ENCODE measurements at regions not wholly inside any gene's neighbourhood (a gene's known extent, or its start where the extent isn't known, plus 50 kb on each side); places are given as distances from the start of the nearest gene placed in this dataset.
"Not testable (repeated sequence)": the region's sequence is repeated elsewhere in the genome, so short reads cannot be mapped to it uniquely, and the experiment has no call there.

DNA sequence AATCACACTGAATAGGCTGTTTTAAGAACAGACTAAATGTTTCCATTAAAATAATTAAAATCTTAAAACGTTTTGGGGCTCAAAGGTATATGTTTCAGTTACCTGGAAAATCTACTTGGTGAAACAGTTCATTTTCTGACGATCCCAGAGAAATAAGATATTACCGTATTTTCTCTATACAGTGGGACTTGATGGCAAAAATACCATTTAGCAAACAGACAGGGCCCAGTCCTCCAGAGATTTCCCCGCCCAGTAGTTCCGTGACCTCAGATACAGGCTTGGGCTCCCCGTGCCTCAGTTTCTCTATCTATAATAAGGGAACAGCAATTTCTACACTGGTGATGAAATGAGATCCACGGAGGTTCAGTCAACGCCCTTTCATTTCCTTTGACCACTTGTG, 304.4 kb downstream of the VRK1 start:
- H3K9me3 Mint-ChIP-seq = no peaks in the 10 kb centered on the region
- H3K27me3 Mint-ChIP-seq (ENCODE audit: low read depth) = peaks cover 3% of the 10 kb centered on the region
- no peak overlapping the region for H3K27ac Mint-ChIP-seq
- no peaks in the 10 kb centered on the region for H3K4me1 Mint-ChIP-seq (ENCODE audit: low read depth)
- H3K36me3 Mint-ChIP-seq (ENCODE audit: low read depth) = no peaks in the 10 kb centered on the region
- H3K4me3 Mint-ChIP-seq = no peak overlapping the region

DNA sequence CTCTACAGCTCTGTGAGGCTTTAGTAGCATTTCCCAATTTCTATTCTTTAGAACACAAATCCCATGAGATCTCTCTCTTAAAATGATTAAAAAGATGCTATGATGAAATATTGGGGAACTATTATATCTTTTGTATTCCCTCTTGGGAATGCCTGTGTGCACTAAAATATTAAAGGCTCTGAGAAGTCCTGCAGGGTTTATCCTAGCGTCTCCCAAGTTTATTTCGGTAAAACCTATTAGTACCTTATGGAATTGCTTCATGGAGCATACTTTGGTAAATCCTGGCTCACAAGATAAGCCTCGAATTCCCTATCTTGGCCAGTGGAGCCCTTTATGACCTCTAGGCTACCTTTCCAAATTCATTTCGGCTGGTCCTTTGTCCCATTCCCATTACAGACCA, 306.8 kb downstream of the VRK1 start:
- Mint-ChIP-seq H3K4me3 (no peak overlapping the region), H3K27ac (no peak overlapping the region), H3K4me1 (ENCODE audit: low read depth) (no peaks in the 10 kb centered on the region), H3K27me3 (ENCODE audit: low read depth) (peaks cover 3% of the 10 kb centered on the region), H3K36me3 (ENCODE audit: low read depth) (no peaks in the 10 kb centered on the region), H3K9me3 (peaks cover 12% of the 10 kb centered on the region)

DNA sequence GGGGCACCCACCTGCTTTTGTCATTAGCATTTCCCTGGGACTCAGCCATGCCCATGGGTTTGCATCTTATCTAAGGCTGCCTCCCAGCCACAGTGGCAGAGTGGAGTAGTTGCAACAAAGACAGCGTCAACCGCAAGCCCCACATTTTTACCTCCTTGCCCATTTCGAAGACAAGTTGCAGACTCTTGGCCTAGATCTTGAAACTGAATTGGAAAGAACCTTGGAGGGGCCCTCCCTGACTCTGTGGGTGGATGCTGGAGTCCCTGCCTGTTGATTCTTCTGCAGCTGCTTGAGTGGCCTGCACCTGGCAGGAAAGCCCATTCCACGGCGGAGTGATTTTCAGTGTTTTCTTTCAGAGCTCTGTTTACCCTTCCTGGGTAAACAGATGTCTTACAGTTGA, 309.0 kb downstream of the VRK1 start:
- peaks cover 17% of the 10 kb centered on the region for H3K9me3 Mint-ChIP-seq
- H3K4me1 Mint-ChIP-seq (ENCODE audit: low read depth) = no peaks in the 10 kb centered on the region
- H3K27me3 Mint-ChIP-seq (ENCODE audit: low read depth) = peaks cover 3% of the 10 kb centered on the region
- H3K36me3 Mint-ChIP-seq (ENCODE audit: low read depth) = peaks cover 2% of the 10 kb centered on the region
- H3K4me3 Mint-ChIP-seq = no peak overlapping the region
- H3K27ac Mint-ChIP-seq = no peak overlapping the region

DNA sequence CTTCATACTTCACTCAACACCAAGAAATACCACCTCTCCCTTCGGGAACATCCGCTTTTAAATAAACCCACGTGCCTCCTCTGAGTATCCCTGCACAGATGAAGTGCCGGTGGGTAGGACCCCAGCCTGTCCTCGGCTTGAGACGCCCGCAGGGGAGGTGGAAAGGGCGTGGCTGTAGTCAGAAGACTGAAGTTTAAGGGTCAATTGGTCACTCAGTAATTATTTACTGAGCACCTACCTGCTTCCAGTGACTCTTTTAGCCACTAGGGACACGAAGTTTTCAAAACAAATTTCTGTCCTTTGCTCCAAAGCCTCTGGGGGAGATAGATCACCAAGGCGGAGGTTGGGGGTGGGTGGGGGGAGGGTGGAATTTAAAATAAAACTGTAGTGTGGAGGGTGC, 309.4 kb downstream of the VRK1 start:
- Mint-ChIP-seq H3K4me3 (no peak overlapping the region), H3K36me3 (ENCODE audit: low read depth) (peaks cover 2% of the 10 kb centered on the region), H3K4me1 (ENCODE audit: low read depth) (no peaks in the 10 kb centered on the region), H3K9me3 (peaks cover 17% of the 10 kb centered on the region), H3K27ac (no peak overlapping the region), H3K27me3 (ENCODE audit: low read depth) (peaks cover 3% of the 10 kb centered on the region)

DNA sequence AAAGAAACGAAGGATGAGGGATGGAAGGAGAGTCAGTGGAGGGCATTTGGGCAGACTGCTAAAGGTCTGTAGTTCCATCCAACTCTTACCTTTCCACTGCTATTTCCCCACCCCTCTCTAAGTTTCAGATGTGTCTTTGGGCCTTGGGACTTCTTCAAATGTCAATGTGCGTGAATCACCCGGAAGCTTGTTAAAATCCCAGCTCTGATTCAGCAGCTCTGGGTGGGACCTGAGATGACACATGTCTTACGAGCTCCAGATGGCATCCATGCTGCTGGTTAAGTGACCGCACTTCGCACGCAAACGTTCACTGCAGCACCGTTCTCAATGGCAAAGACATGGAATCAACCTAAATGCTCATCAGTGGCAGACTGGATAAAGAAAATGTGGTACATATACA, 309.9 kb downstream of the VRK1 start:
- Mint-ChIP-seq H3K27me3 (ENCODE audit: low read depth) (peaks cover 3% of the 10 kb centered on the region), H3K36me3 (ENCODE audit: low read depth) (peaks cover 2% of the 10 kb centered on the region), H3K4me3 (no peak overlapping the region), H3K27ac (no peak overlapping the region), H3K4me1 (ENCODE audit: low read depth) (no peaks in the 10 kb centered on the region), H3K9me3 (peaks cover 17% of the 10 kb centered on the region)

DNA sequence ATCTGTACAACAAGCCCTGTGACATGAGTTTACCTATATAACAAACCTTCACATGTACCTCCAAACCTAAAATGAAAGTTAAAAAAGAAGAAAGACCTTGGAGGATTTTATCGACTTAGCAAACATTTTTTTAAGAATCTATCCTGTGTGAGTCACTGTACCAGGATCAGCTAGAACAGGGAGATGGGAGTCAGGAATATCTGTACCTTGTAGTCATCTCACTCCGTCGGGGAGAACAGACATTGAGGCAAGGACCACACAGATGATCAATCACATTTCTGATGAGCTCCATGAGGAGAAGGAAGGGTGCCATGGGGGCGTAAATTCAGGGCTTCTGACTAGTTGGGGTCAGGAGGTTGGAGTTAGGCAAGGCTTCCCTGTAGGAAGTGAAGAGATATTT, 310.6 kb downstream of the VRK1 start:
- H3K9me3 Mint-ChIP-seq = peaks cover 17% of the 10 kb centered on the region
- H3K4me1 Mint-ChIP-seq (ENCODE audit: low read depth) = no peaks in the 10 kb centered on the region
- no peak overlapping the region for H3K27ac Mint-ChIP-seq
- no peak overlapping the region for H3K4me3 Mint-ChIP-seq
- H3K27me3 Mint-ChIP-seq (ENCODE audit: low read depth) = peaks cover 3% of the 10 kb centered on the region
- H3K36me3 Mint-ChIP-seq (ENCODE audit: low read depth) = peaks cover 2% of the 10 kb centered on the region

DNA sequence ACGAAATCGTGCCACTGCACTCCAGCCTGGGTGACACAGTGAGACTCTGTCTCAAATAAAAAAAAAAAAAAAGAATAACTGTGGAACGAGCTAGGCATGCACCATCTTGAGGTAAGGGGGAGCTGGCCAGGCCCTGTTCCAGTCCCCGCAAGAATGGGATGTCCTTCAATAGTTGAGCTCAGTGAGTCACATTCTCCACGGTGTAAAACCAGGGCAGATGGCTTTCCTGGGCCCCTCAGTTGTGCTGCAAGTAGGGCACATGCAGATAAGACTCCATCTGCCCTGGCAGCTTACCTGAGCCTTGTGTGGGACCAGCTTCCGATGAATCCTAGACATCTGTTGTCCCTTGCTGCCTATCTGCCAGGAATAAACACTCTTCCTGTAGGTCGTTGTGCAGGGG, 312.1 kb downstream of the VRK1 start:
- no peaks in the 10 kb centered on the region for H3K4me1 Mint-ChIP-seq (ENCODE audit: low read depth)
- peaks cover 2% of the 10 kb centered on the region for H3K36me3 Mint-ChIP-seq (ENCODE audit: low read depth)
- H3K27me3 Mint-ChIP-seq (ENCODE audit: low read depth) = peaks cover 3% of the 10 kb centered on the region
- H3K9me3 Mint-ChIP-seq = peaks cover 17% of the 10 kb centered on the region
- H3K27ac Mint-ChIP-seq = no peak overlapping the region
- H3K4me3 Mint-ChIP-seq = no peak overlapping the region

DNA sequence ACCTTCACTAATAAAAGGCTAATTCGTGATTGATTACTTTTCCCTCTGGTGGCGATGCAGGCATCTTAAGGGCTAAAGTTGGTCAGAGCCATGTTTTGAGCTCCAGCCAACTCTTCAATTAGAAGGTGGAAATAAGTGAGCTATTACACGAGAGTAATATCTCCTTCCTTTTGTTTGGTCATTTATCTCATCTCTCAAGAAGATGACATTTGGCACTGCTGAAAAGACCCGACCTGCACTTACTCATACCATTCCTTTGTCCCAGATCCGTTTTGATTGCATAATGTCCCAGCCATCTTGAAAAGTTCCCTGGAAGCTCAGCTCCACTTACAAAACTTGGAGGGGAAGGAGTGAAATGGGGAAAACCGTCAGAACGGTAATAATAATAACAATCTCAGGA, 316.2 kb downstream of the VRK1 start:
- Mint-ChIP-seq H3K36me3 (ENCODE audit: low read depth) (peaks cover 2% of the 10 kb centered on the region), H3K4me3 (no peak overlapping the region), H3K27ac (no peak overlapping the region), H3K9me3 (peaks cover 10% of the 10 kb centered on the region), H3K27me3 (ENCODE audit: low read depth) (no peaks in the 10 kb centered on the region), H3K4me1 (ENCODE audit: low read depth) (peaks cover 5% of the 10 kb centered on the region)

DNA sequence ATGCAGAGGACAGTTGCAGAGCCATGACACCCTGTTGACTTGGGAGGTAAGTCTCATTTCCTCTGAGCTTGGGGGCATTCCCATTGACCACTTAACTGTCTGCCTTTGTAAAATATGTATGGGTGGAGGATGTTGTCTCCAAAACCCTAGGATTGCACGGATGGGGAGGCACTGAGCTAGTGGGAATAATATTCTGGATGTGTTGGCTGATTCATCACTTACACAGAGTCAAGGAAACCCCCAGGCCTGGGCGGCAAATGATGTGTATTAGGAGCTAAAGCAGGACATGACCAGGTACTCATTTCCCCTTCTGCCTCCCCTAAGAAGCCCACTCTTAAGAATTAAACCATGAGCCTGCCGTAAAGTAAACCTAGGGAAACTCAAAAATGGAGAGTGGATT, 319.4 kb downstream of the VRK1 start:
- Mint-ChIP-seq H3K9me3 (no peaks in the 10 kb centered on the region), H3K36me3 (ENCODE audit: low read depth) (no peaks in the 10 kb centered on the region), H3K4me3 (no peak overlapping the region), H3K4me1 (ENCODE audit: low read depth) (peaks cover 25% of the 10 kb centered on the region), H3K27me3 (ENCODE audit: low read depth) (no peaks in the 10 kb centered on the region), H3K27ac (no peak overlapping the region)

DNA sequence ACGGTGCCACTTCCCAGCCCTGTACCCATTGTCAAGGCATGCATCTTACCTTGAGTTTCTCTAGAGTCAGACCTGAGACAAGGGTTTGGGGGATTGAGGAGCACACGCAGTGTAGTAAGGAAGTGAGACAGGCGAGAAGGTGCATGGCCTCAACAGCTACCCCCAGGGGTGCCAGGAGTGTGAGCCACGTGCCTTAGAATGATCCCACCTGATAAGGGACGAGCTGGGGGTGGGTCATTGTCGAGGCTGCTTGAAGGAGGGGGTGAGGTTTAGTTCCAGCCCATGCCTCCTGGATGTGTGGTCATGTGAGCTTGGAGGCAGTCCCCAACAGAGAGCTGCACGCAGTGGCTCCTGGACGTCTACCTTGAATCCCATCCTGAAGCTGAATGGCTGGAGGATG, 320.5 kb downstream of the VRK1 start:
- Mint-ChIP-seq H3K4me3 (no peak overlapping the region), H3K36me3 (ENCODE audit: low read depth) (no peaks in the 10 kb centered on the region), H3K27ac (no peak overlapping the region), H3K27me3 (ENCODE audit: low read depth) (no peaks in the 10 kb centered on the region), H3K4me1 (ENCODE audit: low read depth) (peaks cover 32% of the 10 kb centered on the region), H3K9me3 (no peaks in the 10 kb centered on the region)

DNA sequence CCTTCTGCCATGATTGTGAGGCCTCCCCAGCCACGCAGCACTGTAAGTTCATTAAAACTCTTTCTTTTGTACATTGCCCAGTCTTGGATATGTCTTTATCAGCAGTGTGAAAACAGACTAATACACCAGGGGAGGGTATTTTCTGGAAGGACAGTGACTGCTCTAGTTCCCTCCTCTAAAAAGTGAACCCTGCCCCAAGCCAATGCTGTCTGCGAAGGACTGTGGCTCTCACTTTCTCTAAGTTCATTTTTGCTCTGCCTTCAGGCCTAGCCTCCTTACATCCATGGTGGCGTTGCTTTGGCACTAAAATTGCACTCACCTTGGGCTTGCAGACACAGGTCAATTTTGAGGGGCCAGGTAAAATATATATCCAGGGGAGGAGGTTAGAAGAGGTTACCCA, 323.0 kb downstream of the VRK1 start:
- Mint-ChIP-seq H3K36me3 (ENCODE audit: low read depth) (no peaks in the 10 kb centered on the region), H3K9me3 (no peaks in the 10 kb centered on the region), H3K4me3 (peak overlapping the region; percentile 49), H3K4me1 (ENCODE audit: low read depth) (peaks cover 32% of the 10 kb centered on the region), H3K27ac (peak overlapping the region; percentile 91), H3K27me3 (ENCODE audit: low read depth) (no peaks in the 10 kb centered on the region)

DNA sequence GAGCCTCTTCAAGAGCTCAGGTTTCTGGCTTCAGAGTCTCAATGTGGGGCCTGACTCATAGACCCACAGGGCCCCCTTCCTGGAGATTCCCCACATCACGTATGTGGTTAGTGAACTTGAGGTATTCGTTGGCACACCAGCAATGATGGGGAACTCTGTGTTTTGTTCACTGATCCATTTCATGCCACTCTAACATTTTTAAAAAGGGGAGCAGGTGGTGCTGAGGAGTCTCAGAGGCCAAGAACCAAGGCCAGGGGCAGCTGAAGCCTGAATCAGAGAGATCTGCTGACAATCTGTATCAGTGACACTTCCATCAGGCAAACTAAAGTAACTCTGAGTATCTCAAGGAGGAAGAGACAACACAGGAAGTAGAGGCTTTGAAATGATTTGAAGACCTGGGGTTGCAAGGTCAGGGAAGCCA, 323.4 kb downstream of the VRK1 start:
- Mint-ChIP-seq H3K36me3 (ENCODE audit: low read depth) (no peaks in the 10 kb centered on the region), H3K27ac (peak overlapping the region; percentile 91), H3K4me3 (peak overlapping the region; percentile 49), H3K27me3 (ENCODE audit: low read depth) (no peaks in the 10 kb centered on the region), H3K9me3 (no peaks in the 10 kb centered on the region), H3K4me1 (ENCODE audit: low read depth) (peaks cover 32% of the 10 kb centered on the region)

DNA sequence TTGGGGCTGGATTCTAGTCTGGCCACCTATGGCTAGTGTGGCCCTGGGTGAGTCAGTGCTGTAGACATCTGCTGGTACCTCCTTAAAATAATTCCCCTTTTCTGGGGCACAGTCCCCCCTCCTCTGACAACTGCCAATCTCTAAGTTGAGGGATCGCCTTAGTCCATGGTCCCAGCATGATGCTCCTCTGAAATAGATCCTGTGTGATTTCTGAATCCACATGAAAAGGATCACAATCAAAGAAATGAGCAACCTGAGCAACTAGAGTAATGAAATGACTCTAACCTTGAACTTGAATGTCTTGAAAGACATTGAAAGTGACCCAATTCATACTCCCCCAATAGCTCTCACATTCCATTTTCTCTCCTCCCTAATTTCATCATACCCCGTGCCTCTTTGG, 332.5 kb downstream of the VRK1 start:
- no peak overlapping the region for H3K27ac Mint-ChIP-seq
- no peaks in the 10 kb centered on the region for H3K27me3 Mint-ChIP-seq (ENCODE audit: low read depth)
- peaks cover 13% of the 10 kb centered on the region for H3K9me3 Mint-ChIP-seq
- no peak overlapping the region for H3K4me3 Mint-ChIP-seq
- H3K36me3 Mint-ChIP-seq (ENCODE audit: low read depth) = no peaks in the 10 kb centered on the region
- no peaks in the 10 kb centered on the region for H3K4me1 Mint-ChIP-seq (ENCODE audit: low read depth)

DNA sequence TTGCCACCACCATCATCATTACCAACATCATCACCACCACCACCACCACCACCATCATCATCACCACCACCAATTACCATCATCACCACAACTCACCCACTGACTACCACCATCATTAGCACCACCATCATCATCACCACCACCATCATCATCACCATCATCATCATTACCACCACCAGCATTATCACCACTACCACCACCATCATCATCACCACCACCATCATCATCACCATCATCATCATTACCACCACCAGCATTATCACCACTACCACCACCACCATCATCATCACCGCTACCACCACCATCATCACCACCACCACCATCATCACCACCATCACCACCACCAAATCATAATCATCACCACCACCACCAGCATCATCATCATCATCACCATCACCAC, 338.7 kb downstream of the VRK1 start:
- not testable (repeated sequence) for H3K27me3 Mint-ChIP-seq (ENCODE audit: low read depth); H3K27ac Mint-ChIP-seq; H3K4me3 Mint-ChIP-seq; H3K4me1 Mint-ChIP-seq (ENCODE audit: low read depth); H3K36me3 Mint-ChIP-seq (ENCODE audit: low read depth)
- peaks cover 33% of the 10 kb centered on the region for H3K9me3 Mint-ChIP-seq

DNA sequence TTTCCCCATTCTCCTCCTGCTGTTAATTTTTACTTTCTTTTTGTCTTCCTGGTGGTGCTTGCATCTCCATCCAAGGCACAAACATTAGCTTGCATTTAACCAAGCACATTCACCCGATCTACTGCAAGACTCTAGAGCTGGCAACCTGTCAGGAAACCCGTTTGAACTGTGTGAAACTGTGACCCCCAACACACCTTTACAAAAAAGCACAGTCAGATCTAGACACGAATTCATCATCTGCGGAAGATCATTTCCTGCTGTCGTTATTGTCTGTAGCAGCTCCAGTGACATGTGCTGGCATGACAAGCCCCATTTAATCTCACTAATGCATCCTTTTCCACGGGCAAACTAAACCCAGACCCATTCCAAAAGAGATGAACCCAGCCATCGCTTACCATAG, 340.5 kb downstream of the VRK1 start:
- Mint-ChIP-seq H3K27ac (peak overlapping the region; percentile 13), H3K4me3 (peak overlapping the region; percentile 57), H3K27me3 (ENCODE audit: low read depth) (no peaks in the 10 kb centered on the region), H3K4me1 (ENCODE audit: low read depth) (peaks cover 9% of the 10 kb centered on the region), H3K9me3 (peaks cover 28% of the 10 kb centered on the region), H3K36me3 (ENCODE audit: low read depth) (peaks cover 3% of the 10 kb centered on the region)

DNA sequence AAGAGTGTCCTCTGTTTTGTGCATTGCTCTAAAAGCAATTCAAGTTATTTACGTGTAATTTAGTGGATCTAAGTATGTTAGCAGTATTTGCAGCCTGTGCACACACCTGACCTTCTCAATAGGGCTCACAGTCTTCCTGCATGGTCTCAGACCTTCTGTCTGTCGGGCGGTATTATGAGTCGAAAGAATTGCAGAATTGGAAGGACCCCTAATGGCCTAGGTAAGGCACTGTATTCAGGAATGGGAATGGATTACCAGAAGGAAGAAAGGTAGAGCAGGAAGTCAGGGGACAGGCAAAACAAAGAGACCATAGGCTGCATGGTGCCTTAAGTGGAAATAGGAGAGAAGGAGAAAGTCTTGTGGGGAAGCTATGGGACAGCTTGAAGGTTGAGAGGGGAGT, 341.6 kb downstream of the VRK1 start:
- Mint-ChIP-seq H3K9me3 (peaks cover 28% of the 10 kb centered on the region), H3K27ac (no peak overlapping the region), H3K36me3 (ENCODE audit: low read depth) (peaks cover 3% of the 10 kb centered on the region), H3K27me3 (ENCODE audit: low read depth) (no peaks in the 10 kb centered on the region), H3K4me1 (ENCODE audit: low read depth) (peaks cover 9% of the 10 kb centered on the region), H3K4me3 (no peak overlapping the region)

Data from T-helper 1 cell treated with Interleukin-12 subunit alpha and Interleukin-12 subunit beta and Interleukin-4 antibody, amounts not matched to agents 30 μg/mL and 1 μg/mL, for 36 hours (primary cell).